COR-L47 (cell line): ENCODE measurements at regions not wholly inside any gene's neighbourhood (a gene's known extent, or its start where the extent isn't known, plus 50 kb on each side); places are given as distances from the start of the nearest gene placed in this dataset.
A peak's percentile ranks its signal among the peaks of the same experiment; 100 is the strongest.
"Not testable (repeated sequence)": the region's sequence is repeated elsewhere in the genome, so short reads cannot be mapped to it uniquely, and the experiment has no call there.

Experiments used
- DNase-seq: peaks from one replicate; lab custom pipeline; 2025; lab: John Stamatoyannopoulos, UW

DNA sequence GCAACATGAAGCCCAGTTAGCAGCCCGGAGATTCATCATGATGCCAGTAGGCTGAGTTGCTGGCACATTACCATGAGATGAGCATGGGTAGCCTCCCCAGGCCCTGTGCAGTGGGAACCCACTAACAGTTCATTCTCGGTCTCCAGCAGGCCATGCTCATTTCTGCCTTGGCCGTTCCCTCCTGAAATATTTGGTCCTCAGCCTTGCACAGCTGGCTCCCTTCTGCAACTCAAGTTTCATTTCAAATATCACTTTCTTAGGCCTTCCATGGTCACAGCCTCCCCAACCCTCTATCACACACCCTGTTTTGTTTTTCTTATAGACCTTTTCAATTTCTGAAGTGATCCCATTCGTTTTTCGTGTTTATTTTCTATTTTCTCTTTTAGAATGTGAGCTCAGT is 125.4 kb upstream of the VLDLR start:
- DNase-seq, result no peak

DNA sequence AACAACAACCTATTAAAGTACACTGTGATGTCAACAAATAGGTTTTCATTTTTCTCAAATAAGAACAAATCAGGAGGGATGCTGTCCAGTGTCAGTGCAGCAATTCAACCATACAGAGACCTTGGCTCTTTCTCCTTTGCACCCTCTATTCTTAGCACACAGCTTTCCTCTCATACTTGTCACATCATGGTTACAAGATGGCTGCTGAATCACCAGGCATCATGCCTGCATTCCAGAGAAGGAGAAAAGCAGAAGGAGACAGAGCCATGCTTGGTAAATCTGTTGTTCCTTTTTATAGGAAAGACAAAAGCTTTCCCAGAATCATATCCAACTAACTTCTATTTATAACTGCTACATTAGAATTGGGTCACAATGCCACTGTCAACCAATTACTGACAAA is 124.7 kb upstream of the VLDLR start:
- no peak for DNase-seq

DNA sequence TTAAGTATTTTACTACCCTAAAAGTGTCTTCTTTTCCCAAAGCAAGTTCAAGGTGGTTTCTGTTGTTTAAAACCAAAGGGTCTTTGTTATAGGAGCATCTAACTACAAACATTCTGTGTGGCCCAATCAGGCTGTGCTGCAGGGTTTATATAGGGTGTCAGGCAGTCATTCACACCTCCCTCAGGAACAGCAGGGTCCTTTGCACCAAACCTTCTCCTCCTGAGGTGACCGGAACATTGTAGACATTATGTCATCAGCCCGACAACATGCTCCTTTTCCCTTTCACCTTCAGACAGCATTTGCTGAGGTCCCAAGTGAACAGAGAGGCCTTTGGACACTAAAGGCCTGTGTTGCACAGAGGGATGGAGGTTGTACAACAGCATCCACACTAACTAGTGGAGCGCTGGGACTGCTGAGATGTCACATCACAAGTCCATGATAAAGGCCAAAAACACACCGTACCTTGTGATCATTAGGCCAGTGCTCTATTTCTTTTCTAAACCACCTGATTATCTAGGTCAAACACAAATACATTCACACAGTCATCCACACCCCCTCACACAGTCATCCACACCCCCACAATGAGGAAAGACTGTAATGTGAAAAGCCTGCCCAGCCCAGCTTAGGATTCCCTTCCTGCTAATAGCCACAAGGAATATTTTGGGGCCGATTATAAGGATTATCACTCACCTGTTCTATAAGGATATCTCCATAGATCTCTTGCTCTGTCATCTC is 123.8 kb upstream of the VLDLR start:
- no peak for DNase-seq

DNA sequence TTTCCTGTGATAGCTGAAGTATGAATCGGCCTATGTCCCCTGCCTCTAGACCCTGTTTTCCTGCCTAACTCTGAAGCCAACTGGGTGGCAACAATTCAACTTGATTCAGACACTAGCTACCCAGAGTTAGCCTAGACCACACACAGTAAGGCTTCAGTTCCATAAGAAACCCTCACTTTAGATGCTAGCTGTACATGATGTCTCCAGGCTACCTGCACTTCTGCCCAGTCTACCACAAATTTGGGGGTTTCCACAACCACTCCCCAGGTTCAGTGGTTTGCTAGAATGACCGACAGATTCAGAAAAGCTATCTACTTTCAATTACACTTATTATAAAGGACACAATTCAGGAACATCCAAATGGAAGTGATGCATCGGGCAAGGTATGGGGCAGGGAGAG is 119.4 kb upstream of the VLDLR start:
- no peak for DNase-seq

- no peak for DNase-seq
Measured at GRCh38 chr9:2502760-2503159, 118.8 kb upstream of the VLDLR start.

DNA sequence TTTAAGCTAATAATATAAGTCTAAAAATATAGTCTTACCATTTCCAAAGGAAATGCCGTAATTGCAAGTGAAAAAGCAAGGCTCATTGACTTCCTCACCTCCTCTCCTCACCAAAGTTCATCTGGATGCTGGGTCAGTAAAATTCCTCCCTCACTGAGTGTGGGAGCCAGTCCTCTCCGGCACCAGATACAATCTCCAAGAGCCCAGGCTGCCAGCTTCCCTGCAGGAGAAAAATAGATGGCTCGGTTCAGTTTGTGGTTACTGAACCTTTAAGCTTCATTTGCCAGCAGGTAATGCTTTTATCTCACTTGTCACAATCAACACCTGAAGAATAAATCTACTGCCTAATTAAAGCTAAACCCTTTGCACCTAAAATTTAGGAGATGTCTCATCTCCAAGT is 115.3 kb upstream of the VLDLR start:
- DNase-seq, result no peak

- DNase-seq, result no peak
Measured at GRCh38 chr9:2523591-2523990, 98.0 kb upstream of the VLDLR start.

DNA sequence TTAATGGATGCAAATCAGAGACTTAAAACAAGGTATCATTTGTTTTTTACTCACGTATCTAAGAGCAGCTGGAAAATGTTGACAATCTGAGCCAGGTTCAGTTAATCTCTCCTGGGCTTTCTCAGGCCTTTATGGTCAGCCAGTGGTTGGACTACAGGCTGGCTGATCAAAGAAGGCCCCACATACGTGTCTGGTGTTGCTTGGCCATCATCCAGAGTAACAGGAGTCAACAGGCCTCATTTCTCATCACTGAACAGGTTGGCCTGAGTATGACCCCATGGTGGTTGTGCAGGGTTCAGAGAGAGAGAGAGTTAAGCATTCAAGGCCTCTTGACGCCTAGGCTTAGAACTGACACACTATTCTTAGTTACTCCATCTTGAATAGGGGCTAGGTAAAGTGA is 97.0 kb upstream of the VLDLR start:
- DNase-seq, result no peak

- DNase-seq, result no peak
Measured at GRCh38 chr9:2525147-2525546, 96.4 kb upstream of the VLDLR start.

GRCh38 chr9:2526071-2526828 is 95.3 kb upstream of the VLDLR start:
- DNase-seq, result no peak

DNA sequence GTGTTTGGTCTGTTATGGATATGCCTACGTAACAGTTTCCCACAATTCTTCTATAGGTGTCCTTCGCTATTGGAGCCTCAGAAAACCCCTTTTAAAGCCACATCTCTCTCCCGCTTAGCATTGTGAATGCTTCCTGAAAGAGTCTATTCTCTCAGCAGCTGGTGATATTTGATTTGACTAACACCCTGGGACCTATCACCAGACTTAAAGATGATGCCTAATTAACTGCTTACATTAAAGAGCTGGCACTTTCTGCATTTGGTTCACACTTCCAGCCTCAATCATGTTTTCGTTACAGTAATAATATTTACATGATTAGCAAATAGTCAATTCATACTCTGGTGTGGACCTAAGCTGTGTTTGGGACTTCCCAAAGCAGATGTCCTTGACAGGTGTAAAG is 90.1 kb upstream of the VLDLR start:
- no peak for DNase-seq

DNA sequence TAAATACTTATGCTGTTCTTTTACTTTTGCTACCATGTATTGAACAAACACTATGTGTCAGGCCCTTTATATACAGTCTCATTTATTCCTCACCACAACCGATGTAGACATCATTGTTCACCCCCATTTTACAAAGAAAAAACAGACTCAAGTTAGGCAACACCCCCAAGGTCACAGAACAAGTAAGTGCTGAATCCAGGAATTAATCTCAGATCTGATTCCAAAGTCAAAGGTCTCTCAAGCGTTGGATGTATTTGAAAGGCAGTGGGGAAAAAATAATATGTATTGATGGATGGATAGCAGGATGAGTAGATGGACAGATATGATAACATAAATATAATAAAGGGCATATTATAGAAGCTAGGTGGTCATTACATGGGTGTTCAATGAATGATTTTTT is 85.1 kb upstream of the VLDLR start:
- DNase-seq, result no peak

- no peak for DNase-seq
Measured at GRCh38 chr9:2545881-2546490, 75.6 kb upstream of the VLDLR start.

- not testable (repeated sequence) for DNase-seq
Measured at GRCh38 chr9:2555899-2556600, 65.5 kb upstream of the VLDLR start.

GRCh38 chr9:2557693-2558092 is 63.9 kb upstream of the VLDLR start:
- DNase-seq, result no peak

GRCh38 chr9:2559192-2560152 is 62.1 kb upstream of the VLDLR start:
- no peak for DNase-seq

GRCh38 chr9:2560180-2560579 is 61.4 kb upstream of the VLDLR start:
- peak; percentile 6 for DNase-seq

DNA sequence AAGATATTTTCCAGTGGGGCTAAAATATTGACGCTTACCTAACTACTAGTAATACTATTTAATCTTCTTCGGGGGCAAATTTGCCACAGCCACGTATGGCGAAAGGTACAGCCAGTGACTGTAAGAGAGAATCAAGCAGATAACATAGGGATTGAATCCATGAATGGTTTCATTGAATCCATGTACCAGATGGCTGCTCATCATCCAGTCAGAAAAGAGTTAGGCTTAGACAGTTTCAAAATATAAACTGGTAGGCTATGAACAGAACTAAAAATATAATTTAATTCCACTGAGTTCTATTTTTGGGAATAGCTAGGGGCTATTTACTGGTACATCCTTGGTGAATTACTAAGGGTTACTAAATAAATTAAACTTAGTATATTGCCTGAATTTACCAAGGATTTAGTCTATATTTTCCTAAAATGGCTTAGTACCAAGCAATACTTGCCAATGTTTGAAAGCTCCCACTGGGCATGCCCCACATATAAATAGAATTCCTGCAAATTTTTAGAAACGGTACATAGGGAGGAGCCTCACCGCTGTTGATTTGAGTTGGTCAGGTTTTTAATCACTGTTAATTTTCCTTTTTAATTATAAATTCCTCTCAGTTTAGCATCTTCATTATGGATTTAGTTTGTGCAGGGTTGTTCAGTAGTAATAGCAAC is 55.8 kb upstream of the VLDLR start:
- no peak for DNase-seq

DNA sequence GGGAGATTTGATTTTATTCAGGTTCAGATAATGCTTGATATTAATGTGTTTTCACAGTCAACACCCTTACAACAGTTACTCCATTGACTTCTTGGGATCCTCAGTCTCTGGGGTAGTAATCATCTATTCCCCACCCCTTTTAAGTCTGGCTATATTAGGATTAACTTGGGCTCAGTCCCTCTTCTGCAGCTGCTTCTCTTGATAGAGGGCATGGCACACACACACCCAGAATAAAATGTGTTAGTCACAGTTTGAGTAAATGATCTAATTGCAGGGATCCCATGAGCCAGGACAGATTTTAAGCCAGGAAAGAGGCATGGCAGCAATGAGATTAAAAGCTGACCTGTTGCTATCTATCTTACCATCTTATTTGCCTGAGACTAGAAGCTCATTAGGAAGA is 53.7 kb upstream of the VLDLR start:
- no peak for DNase-seq

- no peak for DNase-seq
Measured at GRCh38 chr9:2568689-2569088, 52.9 kb upstream of the VLDLR start.
